SK-N-SH treated with all-trans-retinoic acid at 6 μM for 48 hours (cell line): ENCODE measurements at regions not wholly inside any gene's neighbourhood (a gene's known extent, or its start where the extent isn't known, plus 50 kb on each side); places are given as distances from the start of the nearest gene placed in this dataset.

Experiments
- ARNTL ChIP-seq: fragments of 450-650 bp; formaldehyde crosslinking; IDR thresholded peaks from 2 replicates; pipeline ENCODE4 v1.5.0; 2020; ENCODE audit warnings: low read depth, mild to moderate bottlenecking, moderate library complexity, borderline replicate concordance
- BACH2 ChIP-seq: fragments of 250-450 bp; sonication (Bioruptor Pico); IDR thresholded peaks from 2 replicates; pipeline ENCODE4 v1.9.0; 2021; ENCODE audit warnings: mild to moderate bottlenecking, borderline replicate concordance
- ESRRG ChIP-seq: fragments of 250-450 bp; sonication (Bioruptor Pico); IDR thresholded peaks from 2 replicates; pipeline ENCODE4 v1.6.1; 2021; ENCODE audit warnings: mild to moderate bottlenecking
- RARB ChIP-seq: fragments of 250-450 bp; sonication (Bioruptor Pico); IDR thresholded peaks from 2 replicates; pipeline ENCODE4 v1.8.0; 2021; ENCODE audit warnings: mild to moderate bottlenecking, moderate library complexity
- SNAI2 ChIP-seq: fragments of 250-450 bp; sonication (Bioruptor Pico); IDR thresholded peaks from 2 replicates; pipeline ENCODE4 v1.5.0; 2020; ENCODE audit warnings: mild to moderate bottlenecking, moderate library complexity
- TCF4 ChIP-seq: fragments of 250-450 bp; sonication (Bioruptor Pico); IDR thresholded peaks from 2 replicates; pipeline ENCODE4 v1.8.0; 2021; ENCODE audit warnings: mild to moderate bottlenecking, moderate library complexity, borderline replicate concordance
- ZFP30 ChIP-seq: fragments of 450-650 bp; formaldehyde crosslinking; IDR thresholded peaks from 2 replicates; pipeline ENCODE4 v1.5.0; 2022; ENCODE audit warnings: mild to moderate bottlenecking, moderate library complexity
- ZNF565 ChIP-seq: fragments of 450-650 bp; formaldehyde crosslinking; conservative IDR thresholded peaks from 2 replicates; pipeline ENCODE4 v1.5.0; 2020; ENCODE audit warnings: low read depth, mild to moderate bottlenecking, moderate library complexity
- TF ChIP-seq, protein P1 (sequence below): fragments of 250-450 bp; sonication (Bioruptor Pico); IDR thresholded peaks from 2 replicates; pipeline ENCODE4 v1.5.1; 2020; ENCODE audit warnings: low read depth, mild to moderate bottlenecking, moderate library complexity

DNA sequence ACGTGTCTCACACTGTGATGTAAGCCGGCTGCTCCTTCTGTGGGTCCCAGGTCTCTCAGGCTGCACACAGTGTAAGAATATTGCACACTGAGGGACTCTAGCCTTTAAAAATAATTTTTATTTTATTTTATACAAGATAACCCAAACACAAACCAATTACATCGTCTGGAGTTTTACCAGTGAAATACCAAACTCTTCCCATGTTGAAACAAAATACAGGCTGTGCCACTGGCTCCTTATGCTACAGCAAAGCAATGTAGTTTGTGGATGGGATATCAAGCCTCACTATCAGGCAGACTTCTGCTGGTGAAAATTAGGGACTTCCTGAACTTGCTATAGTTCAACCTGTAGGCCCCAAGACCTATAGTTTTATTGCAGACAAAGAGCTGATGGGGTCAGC is 311.3 kb upstream of the SLCO3A1 start:
- TF ChIP-seq BACH2 (CRISPR knock-in tag) (no peak), RARB (no peak), TCF4 (CRISPR knock-in tag) (no peak), ESRRG (CRISPR knock-in tag) (no peak), ZNF565 (no peak), SNAI2 (CRISPR knock-in tag) (no peak), ARNTL (CRISPR knock-in tag) (no peak), ZFP30 (CRISPR knock-in tag) (no peak)
- TF ChIP-seq, protein P1, sequence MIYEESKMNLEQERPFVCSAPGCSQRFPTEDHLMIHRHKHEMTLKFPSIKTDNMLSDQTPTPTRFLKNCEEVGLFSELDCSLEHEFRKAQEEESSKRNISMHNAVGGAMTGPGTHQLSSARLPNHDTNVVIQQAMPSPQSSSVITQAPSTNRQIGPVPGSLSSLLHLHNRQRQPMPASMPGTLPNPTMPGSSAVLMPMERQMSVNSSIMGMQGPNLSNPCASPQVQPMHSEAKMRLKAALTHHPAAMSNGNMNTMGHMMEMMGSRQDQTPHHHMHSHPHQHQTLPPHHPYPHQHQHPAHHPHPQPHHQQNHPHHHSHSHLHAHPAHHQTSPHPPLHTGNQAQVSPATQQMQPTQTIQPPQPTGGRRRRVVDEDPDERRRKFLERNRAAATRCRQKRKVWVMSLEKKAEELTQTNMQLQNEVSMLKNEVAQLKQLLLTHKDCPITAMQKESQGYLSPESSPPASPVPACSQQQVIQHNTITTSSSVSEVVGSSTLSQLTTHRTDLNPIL, result no peak
